CD4-positive, CD25-positive, alpha-beta regulatory T cell (primary cell): ENCODE measurements at regions not wholly inside any gene's neighbourhood (a gene's known extent, or its start where the extent isn't known, plus 50 kb on each side); places are given as distances from the start of the nearest gene placed in this dataset.

Experiments
- ATAC-seq, 2 donors: fragments of 150-1000 bp; cut with Tn5 transposase; one replicate each; pipeline ENCODE4 v1.10.0; 2021; ENCODE audit warnings: low read depth in 2 of 2, moderate number of reproducible peaks in 2 of 2, moderate library complexity in 1 of 2
- DNase-seq, 3 donors: peaks; one replicate each; pipeline versions ENCODE4 v3.0.0 to v3.0.0-alpha.2; 2012 to 2022; ENCODE audit warnings: mixed read lengths in 1 of 3
- H3K27ac ChIP-seq: one replicate; pipeline ENCODE4 v1.7.0; 2013; ENCODE audit warnings: mild to moderate bottlenecking, low read length; ENCODE audit not compliant: insufficient read depth, poor library complexity, severe bottlenecking
- H3K27me3 ChIP-seq: one replicate; pipeline ENCODE4 v1.7.0; 2013; ENCODE audit warnings: low read length; ENCODE audit not compliant: control insufficient read depth, insufficient read depth
- H3K36me3 ChIP-seq: one replicate; pipeline ENCODE4 v1.7.0; 2013; ENCODE audit warnings: mild to moderate bottlenecking, low read length, moderate library complexity; ENCODE audit not compliant: control insufficient read depth, insufficient read depth
- H3K4me1 ChIP-seq: 2 replicates; pipeline ENCODE4 v1.7.0; 2013; ENCODE audit warnings: mild to moderate bottlenecking, low read length; ENCODE audit not compliant: insufficient read depth, control insufficient read depth, poor library complexity, severe bottlenecking
- H3K4me3 ChIP-seq: one replicate; pipeline ENCODE4 v1.7.0; 2013; ENCODE audit warnings: low read depth, mild to moderate bottlenecking, low read length, moderate library complexity
- H3K9me3 ChIP-seq, 2 experiments: 1 replicate in 1 of 2; 2 replicates in 1 of 2; pipeline ENCODE4 v1.7.0; 2013; ENCODE audit warnings: low read length in 2 of 2, mild to moderate bottlenecking in 1 of 2, moderate library complexity in 1 of 2; ENCODE audit not compliant: control insufficient read depth in 2 of 2
- H3K27ac Mint-ChIP-seq, 3 donors: one replicate each; pipeline ENCODE4 v1.8.0; 2020 to 2022; ENCODE audit warnings: mild to moderate bottlenecking in 3 of 3, mixed read lengths in 3 of 3, moderate library complexity in 2 of 3
- H3K27me3 Mint-ChIP-seq: one replicate; pipeline ENCODE4 v1.8.0; 2022; ENCODE audit warnings: mild to moderate bottlenecking, mixed read lengths
- H3K36me3 Mint-ChIP-seq: one replicate; pipeline ENCODE4 v1.8.0; 2020; ENCODE audit warnings: mixed read lengths
- H3K4me1 Mint-ChIP-seq, 4 donors: one replicate each; pipeline ENCODE4 v1.8.0; 2020 to 2022; ENCODE audit warnings: mixed read lengths in 4 of 4, mild to moderate bottlenecking in 1 of 4
- H3K4me3 Mint-ChIP-seq, 4 donors: one replicate each; pipeline ENCODE4 v1.8.0; 2020 to 2022; ENCODE audit warnings: mild to moderate bottlenecking in 4 of 4, mixed read lengths in 4 of 4, moderate library complexity in 3 of 4
- H3K9me3 Mint-ChIP-seq, 7 donors: one replicate each; pipeline ENCODE4 v1.8.0; 2020 to 2022; ENCODE audit warnings: mixed read lengths in 7 of 7, mild to moderate bottlenecking in 3 of 7, moderate library complexity in 2 of 7

GRCh38 chr22:27490080-27490479 lies 311.5 kb downstream of the MN1 start:
- Histone ChIP-seq H3K27me3 (no peaks in the 10 kb centered on the region), H3K4me1 (no peaks in the 10 kb centered on the region), H3K36me3 (no peaks in the 10 kb centered on the region), H3K9me3 (no peaks in the 10 kb centered on the region), H3K27ac (no peak overlapping the region), H3K4me3 (no peak overlapping the region)
- H3K27me3 Mint-ChIP-seq, result no peaks in the 10 kb centered on the region
- H3K9me3 Mint-ChIP-seq, result peaks cover 0 to 11% (median 3%) of the 10 kb centered on the region in 7 donors
- no peak overlapping the region for H3K4me3 Mint-ChIP-seq
- no peaks in the 10 kb centered on the region for H3K36me3 Mint-ChIP-seq
- no peaks in the 10 kb centered on the region for H3K4me1 Mint-ChIP-seq
- ATAC-seq (no peak), DNase-seq (no peak)
- H3K27ac Mint-ChIP-seq, result no peak overlapping the region

GRCh38 chr22:27491888-27492287 lies 309.7 kb downstream of the MN1 start:
- no peaks in the 10 kb centered on the region for H3K27me3 Mint-ChIP-seq
- ATAC-seq, result no peak
- Histone ChIP-seq H3K4me3 (no peak overlapping the region), H3K27ac (no peak overlapping the region), H3K4me1 (no peaks in the 10 kb centered on the region), H3K27me3 (no peaks in the 10 kb centered on the region), H3K9me3 (no peaks in the 10 kb centered on the region), H3K36me3 (no peaks in the 10 kb centered on the region)
- H3K4me3 Mint-ChIP-seq, result no peak overlapping the region
- peaks cover 0 to 11% (median 3%) of the 10 kb centered on the region in 7 donors for H3K9me3 Mint-ChIP-seq
- no peaks in the 10 kb centered on the region for H3K36me3 Mint-ChIP-seq
- H3K4me1 Mint-ChIP-seq, result no peaks in the 10 kb centered on the region
- DNase-seq, result no peak
- no peak overlapping the region for H3K27ac Mint-ChIP-seq

- H3K27ac Mint-ChIP-seq, result no peak overlapping the region
Measured at GRCh38 chr22:27492566-27493201, 308.9 kb downstream of the MN1 start.

GRCh38 chr22:27493796-27494195 lies 307.8 kb downstream of the MN1 start:
- Histone ChIP-seq H3K4me1 (no peaks in the 10 kb centered on the region), H3K36me3 (no peaks in the 10 kb centered on the region), H3K4me3 (no peak overlapping the region), H3K27me3 (no peaks in the 10 kb centered on the region), H3K27ac (no peak overlapping the region), H3K9me3 (no peaks in the 10 kb centered on the region)
- no peaks in the 10 kb centered on the region for H3K4me1 Mint-ChIP-seq
- ATAC-seq (no peak), DNase-seq (no peak)
- H3K9me3 Mint-ChIP-seq, result peaks cover 0 to 11% (median 3%) of the 10 kb centered on the region in 7 donors
- H3K4me3 Mint-ChIP-seq, result no peak overlapping the region
- no peaks in the 10 kb centered on the region for H3K27me3 Mint-ChIP-seq
- H3K36me3 Mint-ChIP-seq, result no peaks in the 10 kb centered on the region
- H3K27ac Mint-ChIP-seq, result no peak overlapping the region

More at GRCh38 chr22:27492566-27493201, 308.9 kb downstream of the MN1 start:
- H3K4me1 ChIP-seq, result no peaks in the 10 kb centered on the region
- H3K36me3 ChIP-seq, result no peaks in the 10 kb centered on the region
- Mint-ChIP-seq H3K27me3 (no peaks in the 10 kb centered on the region), H3K4me1 (no peaks in the 10 kb centered on the region), H3K4me3 (no peak overlapping the region), H3K9me3 (peaks cover 0 to 11% (median 3%) of the 10 kb centered on the region in 7 donors), H3K36me3 (no peaks in the 10 kb centered on the region)
- no peak overlapping the region for H3K27ac ChIP-seq
- ATAC-seq (no peak), DNase-seq (peak in 1 of 3 donors; percentile 13)
- H3K4me3 ChIP-seq, result no peak overlapping the region
- no peaks in the 10 kb centered on the region for H3K9me3 ChIP-seq
- no peaks in the 10 kb centered on the region for H3K27me3 ChIP-seq

- H3K27ac ChIP-seq, result no peak overlapping the region
- H3K36me3 ChIP-seq, result no peaks in the 10 kb centered on the region
- H3K27me3 Mint-ChIP-seq, result no peaks in the 10 kb centered on the region
- no peaks in the 10 kb centered on the region for H3K9me3 ChIP-seq
- peaks cover 0 to 11% (median 3%) of the 10 kb centered on the region in 7 donors for H3K9me3 Mint-ChIP-seq
- H3K4me3 ChIP-seq, result no peak overlapping the region
- peak overlapping the region in 1 of 4 donors; percentile 63 for H3K4me3 Mint-ChIP-seq
- no peak overlapping the region for H3K27ac Mint-ChIP-seq
- DNase-seq, result no peak
- no peak for ATAC-seq
- no peaks in the 10 kb centered on the region for H3K4me1 Mint-ChIP-seq
- no peaks in the 10 kb centered on the region for H3K4me1 ChIP-seq
- no peaks in the 10 kb centered on the region for H3K36me3 Mint-ChIP-seq
- no peaks in the 10 kb centered on the region for H3K27me3 ChIP-seq
Measured at GRCh38 chr22:27494785-27495184, 306.8 kb downstream of the MN1 start.

GRCh38 chr22:27495325-27495724 lies 306.2 kb downstream of the MN1 start:
- DNase-seq, result no peak
- ATAC-seq, result no peak
- no peak overlapping the region for H3K27ac Mint-ChIP-seq
- H3K4me3 Mint-ChIP-seq, result peak overlapping the region in 1 of 4 donors; percentile 63
- H3K27me3 ChIP-seq, result no peaks in the 10 kb centered on the region
- no peak overlapping the region for H3K4me3 ChIP-seq
- H3K4me1 Mint-ChIP-seq, result no peaks in the 10 kb centered on the region
- no peaks in the 10 kb centered on the region for H3K36me3 Mint-ChIP-seq
- H3K9me3 Mint-ChIP-seq, result peaks cover 0 to 11% (median 3%) of the 10 kb centered on the region in 7 donors
- no peaks in the 10 kb centered on the region for H3K9me3 ChIP-seq
- H3K27ac ChIP-seq, result no peak overlapping the region
- H3K4me1 ChIP-seq, result no peaks in the 10 kb centered on the region
- H3K27me3 Mint-ChIP-seq, result no peaks in the 10 kb centered on the region
- no peaks in the 10 kb centered on the region for H3K36me3 ChIP-seq

GRCh38 chr22:27499121-27499520 lies 302.4 kb downstream of the MN1 start:
- no peak for DNase-seq
- peaks cover 0 to 3% (median 2%) of the 10 kb centered on the region in 7 donors for H3K9me3 Mint-ChIP-seq
- Histone ChIP-seq H3K27ac (no peak overlapping the region), H3K36me3 (no peaks in the 10 kb centered on the region), H3K27me3 (no peaks in the 10 kb centered on the region), H3K4me3 (no peak overlapping the region), H3K9me3 (no peaks in the 10 kb centered on the region), H3K4me1 (no peaks in the 10 kb centered on the region)
- no peak overlapping the region for H3K27ac Mint-ChIP-seq
- H3K36me3 Mint-ChIP-seq, result no peaks in the 10 kb centered on the region
- H3K27me3 Mint-ChIP-seq, result peaks cover 3% of the 10 kb centered on the region
- no peaks in the 10 kb centered on the region for H3K4me1 Mint-ChIP-seq
- H3K4me3 Mint-ChIP-seq, result no peak overlapping the region
- ATAC-seq, result no peak

GRCh38 chr22:27501191-27501936 lies 300.2 kb downstream of the MN1 start:
- H3K27me3 Mint-ChIP-seq, result peaks cover 5% of the 10 kb centered on the region
- no peak overlapping the region for H3K4me3 ChIP-seq
- no peak overlapping the region for H3K27ac ChIP-seq
- no peaks in the 10 kb centered on the region for H3K4me1 Mint-ChIP-seq
- no peak overlapping the region for H3K4me3 Mint-ChIP-seq
- no peaks in the 10 kb centered on the region for H3K36me3 Mint-ChIP-seq
- no peaks in the 10 kb centered on the region for H3K4me1 ChIP-seq
- H3K9me3 ChIP-seq, result no peaks in the 10 kb centered on the region
- H3K36me3 ChIP-seq, result no peaks in the 10 kb centered on the region
- H3K9me3 Mint-ChIP-seq, result peaks cover 0 to 3% (median 2%) of the 10 kb centered on the region in 7 donors
- no peaks in the 10 kb centered on the region for H3K27me3 ChIP-seq
- ATAC-seq (no peak), DNase-seq (no peak)
- no peak overlapping the region for H3K27ac Mint-ChIP-seq
